H1 (cell line): ENCODE measurements at regions not wholly inside any gene's neighbourhood (a gene's known extent, or its start where the extent isn't known, plus 50 kb on each side); places are given as distances from the start of the nearest gene placed in this dataset.

Experiments used
- CEBPB ChIP-seq: IDR thresholded peaks from 2 replicates; pipeline ENCODE4 v1.6.1; 2012; ENCODE audit warnings: low read depth, low read length
- CREB1 ChIP-seq: IDR thresholded peaks from 2 replicates; pipeline ENCODE4 v1.6.1; 2012; ENCODE audit warnings: inconsistent platforms
- CTCF ChIP-seq, 3 experiments: IDR thresholded peaks; 1 replicate in 2 of 3; 2 replicates in 1 of 3; pipeline versions ENCODE4 v1.5.1 to v1.6.1; 2011; ENCODE audit warnings: low read length in 3 of 3, mild to moderate bottlenecking in 3 of 3, inconsistent platforms in 2 of 3, low read depth in 1 of 3, moderate library complexity in 1 of 3; ENCODE audit not compliant: insufficient read depth in 1 of 3; ENCODE audit errors: control extremely low read depth in 1 of 3
- EP300 ChIP-seq, 2 experiments: IDR thresholded peaks; 1 replicate in 1 of 2; 2 replicates in 1 of 2; pipeline ENCODE4 v1.6.1; 2011 to 2012; ENCODE audit warnings: low read depth in 2 of 2, low read length in 2 of 2, mild to moderate bottlenecking in 2 of 2, borderline replicate concordance in 1 of 2, inconsistent platforms in 1 of 2, moderate library complexity in 1 of 2
- EZH2 ChIP-seq: fragments of 200-600 bp; sonication (generic); IDR thresholded peaks from 2 replicates; pipeline ENCODE4 v1.7.1; 2012; ENCODE audit warnings: low read depth, mild to moderate bottlenecking, moderate library complexity, low read length, inconsistent platforms; ENCODE audit not compliant: severe bottlenecking
- GABPA ChIP-seq: IDR thresholded peaks from 2 replicates; pipeline ENCODE4 v1.6.1; 2011; ENCODE audit warnings: mild to moderate bottlenecking, low read length, moderate library complexity, borderline replicate concordance; ENCODE audit not compliant: insufficient read depth
- POLR2A ChIP-seq, 2 experiments: IDR thresholded peaks; 1 replicate in 1 of 2; 2 replicates in 1 of 2; pipeline ENCODE4 v1.6.1; 2011; ENCODE audit warnings: low read depth in 2 of 2, low read length in 2 of 2, mild to moderate bottlenecking in 2 of 2; ENCODE audit errors: control extremely low read depth in 1 of 2
- RAD21 ChIP-seq, 2 experiments: IDR thresholded peaks in 1 of 2; conservative IDR thresholded peaks in 1 of 2; 2 replicates each; pipeline ENCODE4 v1.6.1; 2011; ENCODE audit warnings: low read depth in 2 of 2, low read length in 2 of 2, improper control_type of control experiment in 1 of 2, inconsistent platforms in 1 of 2, mild to moderate bottlenecking in 1 of 2, moderate library complexity in 1 of 2
- YY1 ChIP-seq: IDR thresholded peaks from 2 replicates; pipeline ENCODE4 v1.6.1; 2011; ENCODE audit warnings: low read depth, mild to moderate bottlenecking, low read length
- TF ChIP-seq, protein P1 (sequence below): IDR thresholded peaks from 2 replicates; pipeline ENCODE4 v1.6.1; 2012; ENCODE audit warnings: low read length, inconsistent platforms
- TF ChIP-seq, protein P2 (sequence below): IDR thresholded peaks from 2 replicates; pipeline ENCODE4 v1.6.1; 2012; ENCODE audit warnings: inconsistent platforms

GRCh38 chr20:4067600-4068261 is 52.4 kb upstream of the RNF24 start:
- TF ChIP-seq, protein P1, sequence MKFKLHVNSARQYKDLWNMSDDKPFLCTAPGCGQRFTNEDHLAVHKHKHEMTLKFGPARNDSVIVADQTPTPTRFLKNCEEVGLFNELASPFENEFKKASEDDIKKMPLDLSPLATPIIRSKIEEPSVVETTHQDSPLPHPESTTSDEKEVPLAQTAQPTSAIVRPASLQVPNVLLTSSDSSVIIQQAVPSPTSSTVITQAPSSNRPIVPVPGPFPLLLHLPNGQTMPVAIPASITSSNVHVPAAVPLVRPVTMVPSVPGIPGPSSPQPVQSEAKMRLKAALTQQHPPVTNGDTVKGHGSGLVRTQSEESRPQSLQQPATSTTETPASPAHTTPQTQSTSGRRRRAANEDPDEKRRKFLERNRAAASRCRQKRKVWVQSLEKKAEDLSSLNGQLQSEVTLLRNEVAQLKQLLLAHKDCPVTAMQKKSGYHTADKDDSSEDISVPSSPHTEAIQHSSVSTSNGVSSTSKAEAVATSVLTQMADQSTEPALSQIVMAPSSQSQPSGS, result no peak
- TF ChIP-seq CREB1 (no peak), EZH2 (no peak), CTCF (IDR thresholded peaks at IDR 0.05; ENCODE audit: control extremely low read depth in 1 of 3, insufficient read depth in 1 of 3, low read depth in 1 of 3, low read length in 3 of 3) (no peak), CEBPB (no peak), POLR2A (IDR thresholded peaks at IDR 0.05; ENCODE audit: control extremely low read depth in 1 of 2, low read depth in 2 of 2, low read length in 2 of 2) (no peak), GABPA (no peak), RAD21 (IDR thresholded peaks at IDR 0.05 in 1 of 2, conservative IDR thresholded peaks at IDR 0.05 in 1 of 2; ENCODE audit: low read depth in 2 of 2, low read length in 2 of 2) (no peak), YY1 (no peak), EP300 (IDR thresholded peaks at IDR 0.05; ENCODE audit: borderline replicate concordance in 1 of 2, low read depth in 2 of 2, low read length in 2 of 2) (no peak)
- TF ChIP-seq, protein P2, sequence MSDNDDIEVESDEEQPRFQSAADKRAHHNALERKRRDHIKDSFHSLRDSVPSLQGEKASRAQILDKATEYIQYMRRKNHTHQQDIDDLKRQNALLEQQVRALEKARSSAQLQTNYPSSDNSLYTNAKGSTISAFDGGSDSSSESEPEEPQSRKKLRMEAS, result no peak
